B cell (primary cell): ENCODE measurements at regions not wholly inside any gene's neighbourhood (a gene's known extent, or its start where the extent isn't known, plus 50 kb on each side); places are given as distances from the start of the nearest gene placed in this dataset.

ENCODE experiments used
- EZH2 ChIP-seq: IDR thresholded peaks from 2 replicates; pipeline ENCODE4 v1.6.1; 2012; ENCODE audit warnings: borderline replicate concordance, low read depth, mild to moderate bottlenecking, moderate library complexity, low read length; ENCODE audit not compliant: insufficient read depth, poor library complexity, severe bottlenecking
- TF ChIP-seq, protein P1 (sequence below): fragments of 200-600 bp; IDR thresholded peaks from one replicate; pipeline ENCODE4 v1.8.0; 2022; ENCODE audit warnings: antibody characterized with exemption, mild to moderate bottlenecking

DNA sequence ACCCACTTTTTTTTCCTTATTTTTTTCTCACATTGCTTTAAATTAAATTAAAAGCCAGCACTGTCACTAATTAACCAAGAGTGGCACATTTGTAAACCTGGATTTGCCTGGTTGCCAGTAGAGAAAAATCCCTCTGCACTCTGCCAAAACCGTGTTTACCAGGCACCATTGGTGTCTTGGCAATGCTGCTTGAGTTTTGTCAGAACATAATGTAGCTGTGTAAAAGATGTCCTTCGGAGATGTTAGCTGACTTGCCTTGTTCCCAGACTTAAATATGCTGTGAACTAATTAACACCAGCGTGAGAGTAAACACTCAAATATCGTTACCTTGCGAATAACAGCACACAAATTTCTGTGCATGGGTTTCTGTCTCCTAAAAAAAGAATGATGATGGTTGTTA, 694.9 kb upstream of the ID4 start:
- no peak for TF ChIP-seq EZH2
- TF ChIP-seq, protein P1, sequence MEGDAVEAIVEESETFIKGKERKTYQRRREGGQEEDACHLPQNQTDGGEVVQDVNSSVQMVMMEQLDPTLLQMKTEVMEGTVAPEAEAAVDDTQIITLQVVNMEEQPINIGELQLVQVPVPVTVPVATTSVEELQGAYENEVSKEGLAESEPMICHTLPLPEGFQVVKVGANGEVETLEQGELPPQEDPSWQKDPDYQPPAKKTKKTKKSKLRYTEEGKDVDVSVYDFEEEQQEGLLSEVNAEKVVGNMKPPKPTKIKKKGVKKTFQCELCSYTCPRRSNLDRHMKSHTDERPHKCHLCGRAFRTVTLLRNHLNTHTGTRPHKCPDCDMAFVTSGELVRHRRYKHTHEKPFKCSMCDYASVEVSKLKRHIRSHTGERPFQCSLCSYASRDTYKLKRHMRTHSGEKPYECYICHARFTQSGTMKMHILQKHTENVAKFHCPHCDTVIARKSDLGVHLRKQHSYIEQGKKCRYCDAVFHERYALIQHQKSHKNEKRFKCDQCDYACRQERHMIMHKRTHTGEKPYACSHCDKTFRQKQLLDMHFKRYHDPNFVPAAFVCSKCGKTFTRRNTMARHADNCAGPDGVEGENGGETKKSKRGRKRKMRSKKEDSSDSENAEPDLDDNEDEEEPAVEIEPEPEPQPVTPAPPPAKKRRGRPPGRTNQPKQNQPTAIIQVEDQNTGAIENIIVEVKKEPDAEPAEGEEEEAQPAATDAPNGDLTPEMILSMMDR: no peak
